Upper lobe of left lung (tissue), 4 donors: ENCODE measurements at regions not wholly inside any gene's neighbourhood (a gene's known extent, or its start where the extent isn't known, plus 50 kb on each side); places are given as distances from the start of the nearest gene placed in this dataset.

Experiments
- EP300 ChIP-seq, 4 donors: sonication (generic); formaldehyde crosslinking; IDR thresholded peaks; one replicate each; pipeline ENCODE4 v1.5.1; 2017; ENCODE audit warnings: antibody characterized with exemption in 4 of 4, control low read depth in 2 of 4
- POLR2A ChIP-seq, 4 donors: fragments of 450-650 bp; IDR thresholded peaks; one replicate each; pipeline ENCODE4 v1.5.1; 2016 to 2017; ENCODE audit warnings: antibody characterized with exemption in 4 of 4, mild to moderate bottlenecking in 2 of 4
- POLR2AphosphoS5 ChIP-seq, 2 donors: sonication (generic); formaldehyde crosslinking; IDR thresholded peaks; one replicate each; pipeline ENCODE4 v1.5.1; 2017; ENCODE audit warnings: antibody characterized with exemption in 2 of 2
- TF ChIP-seq, protein P1 (sequence below), 6 experiments: fragments of 450-650 bp in 4 of 6; fragments of 200-600 bp in 2 of 6; sonication (generic) in 2 of 6; IDR thresholded peaks; one replicate each; pipeline ENCODE4 v1.5.1; 2016 to 2019; ENCODE audit warnings: antibody characterized with exemption in 6 of 6

DNA sequence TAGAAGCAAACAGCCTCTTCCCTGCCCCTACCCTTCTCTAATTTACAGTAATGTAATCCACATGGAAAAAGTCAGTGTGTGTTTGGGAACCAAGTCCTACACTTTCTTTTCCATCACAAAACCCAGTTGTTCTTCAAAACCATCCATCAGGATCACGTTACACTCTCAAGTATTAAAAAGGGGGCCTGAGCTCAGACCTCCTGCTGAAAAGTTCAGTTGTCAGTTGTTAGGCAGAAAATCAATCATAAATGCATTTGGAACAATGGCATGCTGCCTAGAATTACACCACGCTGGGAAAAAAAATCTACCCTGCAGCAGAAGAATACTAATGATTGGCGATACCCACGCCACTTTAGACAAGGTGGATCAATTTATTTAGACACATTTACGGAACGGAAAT, 236.5 kb downstream of the PARM1 start:
- TF ChIP-seq, protein P1, sequence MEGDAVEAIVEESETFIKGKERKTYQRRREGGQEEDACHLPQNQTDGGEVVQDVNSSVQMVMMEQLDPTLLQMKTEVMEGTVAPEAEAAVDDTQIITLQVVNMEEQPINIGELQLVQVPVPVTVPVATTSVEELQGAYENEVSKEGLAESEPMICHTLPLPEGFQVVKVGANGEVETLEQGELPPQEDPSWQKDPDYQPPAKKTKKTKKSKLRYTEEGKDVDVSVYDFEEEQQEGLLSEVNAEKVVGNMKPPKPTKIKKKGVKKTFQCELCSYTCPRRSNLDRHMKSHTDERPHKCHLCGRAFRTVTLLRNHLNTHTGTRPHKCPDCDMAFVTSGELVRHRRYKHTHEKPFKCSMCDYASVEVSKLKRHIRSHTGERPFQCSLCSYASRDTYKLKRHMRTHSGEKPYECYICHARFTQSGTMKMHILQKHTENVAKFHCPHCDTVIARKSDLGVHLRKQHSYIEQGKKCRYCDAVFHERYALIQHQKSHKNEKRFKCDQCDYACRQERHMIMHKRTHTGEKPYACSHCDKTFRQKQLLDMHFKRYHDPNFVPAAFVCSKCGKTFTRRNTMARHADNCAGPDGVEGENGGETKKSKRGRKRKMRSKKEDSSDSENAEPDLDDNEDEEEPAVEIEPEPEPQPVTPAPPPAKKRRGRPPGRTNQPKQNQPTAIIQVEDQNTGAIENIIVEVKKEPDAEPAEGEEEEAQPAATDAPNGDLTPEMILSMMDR (IDR thresholded peaks at IDR 0.05) = no peak
- TF ChIP-seq EP300 (IDR thresholded peaks at IDR 0.05) (no peak), POLR2A (IDR thresholded peaks at IDR 0.05) (no peak), POLR2AphosphoS5 (IDR thresholded peaks at IDR 0.05) (no peak)
